ENCODE measurements at regions not wholly inside any gene's neighbourhood (a gene's known extent, or its start where the extent isn't known, plus 50 kb on each side); places are given as distances from the start of the nearest gene placed in this dataset.

- DNase-seq (ENCODE audit: low spot score): no peak
Measured at GRCh38 chr6:209432-210103, 82.7 kb upstream of the DUSP22 start.

GRCh38 chr6:210104-210456 lies 82.2 kb upstream of the DUSP22 start:
- no peak for DNase-seq (ENCODE audit: low spot score)

- DNase-seq (ENCODE audit: low spot score): no peak
Measured at GRCh38 chr6:210778-211374, 81.4 kb upstream of the DUSP22 start.

GRCh38 chr6:211871-212497 lies 80.3 kb upstream of the DUSP22 start:
- no peak for DNase-seq (ENCODE audit: low spot score)

GRCh38 chr6:213284-213683 lies 79.0 kb upstream of the DUSP22 start:
- no peak for DNase-seq (ENCODE audit: low spot score)

GRCh38 chr6:214428-214827 lies 77.9 kb upstream of the DUSP22 start:
- no peak for DNase-seq (ENCODE audit: low spot score)

- DNase-seq (ENCODE audit: low spot score): no peak
Measured at GRCh38 chr6:215335-216034, 76.8 kb upstream of the DUSP22 start.

GRCh38 chr6:217048-217659 lies 75.1 kb upstream of the DUSP22 start:
- DNase-seq (ENCODE audit: low spot score): peak; percentile 42

- DNase-seq (ENCODE audit: low spot score): no peak
Measured at GRCh38 chr6:218153-219018, 73.9 kb upstream of the DUSP22 start.

GRCh38 chr6:219019-219570 lies 73.2 kb upstream of the DUSP22 start:
- no peak for DNase-seq (ENCODE audit: low spot score)

- peak; percentile 40 for DNase-seq (ENCODE audit: low spot score)
Measured at GRCh38 chr6:219641-220198, 72.6 kb upstream of the DUSP22 start.

GRCh38 chr6:220312-220711 lies 72.0 kb upstream of the DUSP22 start:
- DNase-seq (ENCODE audit: low spot score): peak; percentile 29

- DNase-seq (ENCODE audit: low spot score): no peak
Measured at GRCh38 chr6:220721-221475, 71.4 kb upstream of the DUSP22 start.

- no peak for DNase-seq (ENCODE audit: low spot score)
Measured at GRCh38 chr6:221531-222349, 70.5 kb upstream of the DUSP22 start.

GRCh38 chr6:222468-222867 lies 69.8 kb upstream of the DUSP22 start:
- DNase-seq (ENCODE audit: low spot score): no peak

GRCh38 chr6:223136-223535 lies 69.2 kb upstream of the DUSP22 start:
- no peak for DNase-seq (ENCODE audit: low spot score)

- no peak for DNase-seq (ENCODE audit: low spot score)
Measured at GRCh38 chr6:223763-224162, 68.5 kb upstream of the DUSP22 start.

GRCh38 chr6:224350-224749 lies 67.9 kb upstream of the DUSP22 start:
- no peak for DNase-seq (ENCODE audit: low spot score)

GRCh38 chr6:225121-225721 lies 67.1 kb upstream of the DUSP22 start:
- no peak for DNase-seq (ENCODE audit: low spot score)
